ENCODE measurements at regions not wholly inside any gene's neighbourhood (a gene's known extent, or its start where the extent isn't known, plus 50 kb on each side); places are given as distances from the start of the nearest gene placed in this dataset.

DNA sequence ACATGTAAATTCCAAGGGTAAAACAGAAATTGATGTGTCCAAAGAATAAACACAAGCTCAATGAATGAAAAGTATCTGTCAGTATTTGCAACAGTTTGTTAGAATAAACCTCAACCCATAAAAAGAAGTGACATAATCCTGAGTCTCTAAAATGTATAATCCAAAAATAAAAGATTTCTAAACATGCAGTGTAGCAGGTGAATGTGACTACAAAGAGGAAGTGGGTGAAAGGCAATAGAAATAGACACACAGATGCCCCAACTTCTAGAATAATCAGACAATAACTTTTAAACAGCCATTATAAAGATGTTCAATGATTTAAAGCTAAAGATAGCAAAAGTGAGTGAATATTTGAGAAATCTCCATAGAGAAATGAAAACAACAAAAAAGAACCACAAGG is 1009.2 kb upstream of the GJE1 start:
- no peaks in the 10 kb centered on the region for H3K4me1 ChIP-seq
- DNase-seq: no peak
- H3K9me3 ChIP-seq (replicated peaks): no peaks in the 10 kb centered on the region
- H3K27me3 ChIP-seq (ENCODE audit: low read depth): no peaks in the 10 kb centered on the region
- intact Hi-C loops (cut with micrococcal nuclease): no loop called here
- no peak overlapping the region for H3K4me3 ChIP-seq
- no peaks in the 10 kb centered on the region for H3K36me3 ChIP-seq
- H3K27ac ChIP-seq (replicated peaks): no peak overlapping the region
- TF ChIP-seq, protein P1, sequence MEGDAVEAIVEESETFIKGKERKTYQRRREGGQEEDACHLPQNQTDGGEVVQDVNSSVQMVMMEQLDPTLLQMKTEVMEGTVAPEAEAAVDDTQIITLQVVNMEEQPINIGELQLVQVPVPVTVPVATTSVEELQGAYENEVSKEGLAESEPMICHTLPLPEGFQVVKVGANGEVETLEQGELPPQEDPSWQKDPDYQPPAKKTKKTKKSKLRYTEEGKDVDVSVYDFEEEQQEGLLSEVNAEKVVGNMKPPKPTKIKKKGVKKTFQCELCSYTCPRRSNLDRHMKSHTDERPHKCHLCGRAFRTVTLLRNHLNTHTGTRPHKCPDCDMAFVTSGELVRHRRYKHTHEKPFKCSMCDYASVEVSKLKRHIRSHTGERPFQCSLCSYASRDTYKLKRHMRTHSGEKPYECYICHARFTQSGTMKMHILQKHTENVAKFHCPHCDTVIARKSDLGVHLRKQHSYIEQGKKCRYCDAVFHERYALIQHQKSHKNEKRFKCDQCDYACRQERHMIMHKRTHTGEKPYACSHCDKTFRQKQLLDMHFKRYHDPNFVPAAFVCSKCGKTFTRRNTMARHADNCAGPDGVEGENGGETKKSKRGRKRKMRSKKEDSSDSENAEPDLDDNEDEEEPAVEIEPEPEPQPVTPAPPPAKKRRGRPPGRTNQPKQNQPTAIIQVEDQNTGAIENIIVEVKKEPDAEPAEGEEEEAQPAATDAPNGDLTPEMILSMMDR (IDR thresholded peaks at IDR 0.05; ENCODE audit: borderline replicate concordance): no peak

DNA sequence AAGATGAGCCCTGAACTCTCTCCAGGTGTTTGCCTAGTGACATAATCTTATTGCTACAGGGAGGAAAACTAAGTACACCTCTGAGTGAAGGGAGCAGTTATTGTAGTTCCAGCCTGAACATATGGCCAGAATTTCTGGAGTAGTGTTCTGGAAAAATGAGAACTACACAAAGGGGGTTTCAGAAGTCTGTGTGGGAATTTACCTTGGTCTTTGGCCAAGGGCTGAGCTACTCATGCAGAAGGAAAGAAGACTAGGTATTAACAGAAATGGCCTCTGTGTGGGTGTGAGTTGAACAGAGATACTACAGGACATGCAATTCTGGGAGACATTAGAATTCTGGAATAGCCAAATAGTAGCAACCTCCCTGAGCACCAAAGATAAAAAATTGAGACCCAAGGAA is 1009.7 kb upstream of the GJE1 start:
- intact Hi-C loops (cut with micrococcal nuclease): no loop called here
- Histone ChIP-seq H3K27ac (replicated peaks) (no peak overlapping the region), H3K27me3 (ENCODE audit: low read depth) (no peaks in the 10 kb centered on the region), H3K36me3 (no peaks in the 10 kb centered on the region), H3K4me1 (no peaks in the 10 kb centered on the region), H3K4me3 (no peak overlapping the region), H3K9me3 (replicated peaks) (no peaks in the 10 kb centered on the region)
- no peak for DNase-seq
- TF ChIP-seq, protein P1 (IDR thresholded peaks at IDR 0.05; ENCODE audit: borderline replicate concordance): no peak

DNA sequence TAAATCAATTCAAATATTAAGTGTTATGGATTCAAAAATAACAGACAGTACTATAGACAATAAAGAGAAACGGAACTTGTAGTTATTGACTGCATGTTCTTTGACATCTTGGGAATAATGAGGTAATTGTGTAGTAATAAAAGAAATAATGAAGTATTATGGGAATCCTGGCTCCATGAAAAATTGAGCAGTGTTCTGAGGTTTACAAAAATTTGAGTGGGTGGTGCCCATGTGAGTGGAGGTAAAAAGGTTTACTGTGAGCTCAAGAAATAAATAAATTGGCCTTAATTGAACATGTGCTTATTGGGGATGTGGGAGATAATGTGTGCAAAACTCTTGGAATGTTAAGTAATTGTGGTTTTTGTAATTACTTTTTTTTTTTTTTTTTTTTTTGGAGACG is 1013.7 kb upstream of the GJE1 start:
- intact Hi-C loops (cut with micrococcal nuclease): no loop called here
- H3K36me3 ChIP-seq: no peaks in the 10 kb centered on the region
- no peak overlapping the region for H3K4me3 ChIP-seq
- H3K27ac ChIP-seq (replicated peaks): no peak overlapping the region
- TF ChIP-seq, protein P1 (IDR thresholded peaks at IDR 0.05; ENCODE audit: borderline replicate concordance): no peak
- H3K27me3 ChIP-seq (ENCODE audit: low read depth): no peaks in the 10 kb centered on the region
- H3K9me3 ChIP-seq (replicated peaks): no peaks in the 10 kb centered on the region
- no peak for DNase-seq
- H3K4me1 ChIP-seq: peaks cover 5% of the 10 kb centered on the region

DNA sequence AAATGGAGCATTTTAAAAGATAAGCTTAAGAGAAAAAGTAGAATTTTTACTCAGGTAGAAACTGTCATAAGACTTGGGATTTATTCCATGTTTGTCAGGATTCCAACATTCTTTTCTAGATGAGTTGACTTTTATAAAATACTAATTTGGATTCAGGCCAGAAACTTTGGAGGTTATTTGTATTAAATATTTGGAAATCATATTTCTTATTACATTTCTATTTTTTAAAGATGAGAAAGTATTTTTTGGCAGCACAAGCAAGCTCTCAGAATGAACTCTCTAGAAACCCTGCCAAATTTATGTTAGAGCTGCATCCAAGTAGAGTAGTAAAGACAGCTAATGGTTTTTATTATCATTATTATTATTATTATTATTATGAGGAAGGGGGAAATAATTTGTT is 1014.9 kb upstream of the GJE1 start:
- intact Hi-C loops (cut with micrococcal nuclease): no loop called here
- Histone ChIP-seq H3K27me3 (ENCODE audit: low read depth) (no peaks in the 10 kb centered on the region), H3K36me3 (no peaks in the 10 kb centered on the region), H3K4me1 (peaks cover 5% of the 10 kb centered on the region), H3K27ac (replicated peaks) (no peak overlapping the region), H3K9me3 (replicated peaks) (no peaks in the 10 kb centered on the region), H3K4me3 (no peak overlapping the region)
- DNase-seq: no peak
- TF ChIP-seq, protein P1 (IDR thresholded peaks at IDR 0.05; ENCODE audit: borderline replicate concordance): no peak

DNA sequence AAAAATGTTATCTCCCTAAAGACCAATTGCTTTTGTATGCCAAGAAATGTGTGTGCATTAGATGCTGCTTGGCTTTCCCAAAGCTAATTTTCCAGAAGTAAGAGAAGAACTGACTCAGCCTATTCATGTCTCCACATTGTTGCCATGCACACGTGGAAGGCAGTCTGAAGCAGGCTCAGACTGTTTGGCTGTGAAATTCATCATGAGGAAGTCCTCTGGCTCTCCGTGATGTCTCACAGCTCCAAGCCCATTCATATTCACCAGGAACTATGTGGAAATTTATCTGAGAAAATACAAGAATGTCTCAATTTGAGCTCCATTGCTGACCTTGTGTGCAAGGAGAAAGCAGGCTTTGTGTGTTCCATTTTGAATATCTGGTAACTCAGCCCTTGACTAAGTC is 1022.2 kb upstream of the GJE1 start:
- H3K4me3 ChIP-seq: no peak overlapping the region
- TF ChIP-seq, protein P1 (IDR thresholded peaks at IDR 0.05; ENCODE audit: borderline replicate concordance): no peak
- H3K36me3 ChIP-seq: no peaks in the 10 kb centered on the region
- no peaks in the 10 kb centered on the region for H3K27me3 ChIP-seq (ENCODE audit: low read depth)
- peaks cover 10% of the 10 kb centered on the region for H3K4me1 ChIP-seq
- no peak for DNase-seq
- intact Hi-C loops (cut with micrococcal nuclease): no loop called here
- H3K9me3 ChIP-seq (replicated peaks): no peaks in the 10 kb centered on the region
- H3K27ac ChIP-seq (replicated peaks): no peak overlapping the region
